HG03060 (cell line): ENCODE measurements at regions not wholly inside any gene's neighbourhood (a gene's known extent, or its start where the extent isn't known, plus 50 kb on each side); places are given as distances from the start of the nearest gene placed in this dataset.
"Not testable (repeated sequence)": the region's sequence is repeated elsewhere in the genome, so short reads cannot be mapped to it uniquely, and the experiment has no call there.

Experiments
- ATAC-seq: cut with Tn5 transposase; IDR thresholded peaks from one replicate; pipeline ENCODE4 v1.9.1; 2021; ENCODE audit warnings: low read depth, moderate number of reproducible peaks; ENCODE audit not compliant: unreplicated experiment

- no peak for ATAC-seq
These were observed 476.4 kb upstream of the LRFN5 start for GRCh38 chr14:41130274-41130673.

GRCh38 chr14:41120402-41120801, 486.3 kb upstream of the LRFN5 start:
- no peak for ATAC-seq

DNA sequence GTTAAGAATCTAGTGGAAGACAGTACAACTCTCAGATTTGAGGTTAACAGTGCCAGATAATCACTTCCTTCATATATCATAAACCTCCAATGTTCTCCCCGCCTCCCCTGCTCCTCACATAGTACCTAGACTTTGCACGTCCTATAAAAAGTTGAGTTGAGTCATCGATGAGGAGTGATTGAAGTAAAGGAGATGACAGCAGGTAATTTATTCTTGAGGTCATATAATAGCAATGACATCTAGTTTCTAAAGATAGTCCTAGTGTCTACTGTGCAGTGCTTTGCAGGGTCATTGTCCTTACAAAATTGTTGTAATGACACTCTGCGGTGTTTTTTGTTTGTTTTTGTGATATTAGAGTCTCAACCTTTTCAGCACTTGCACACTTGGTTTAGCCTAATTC, 510.5 kb upstream of the LRFN5 start:
- ATAC-seq: no peak

GRCh38 chr14:41087056-41087455, 519.6 kb upstream of the LRFN5 start:
- no peak for ATAC-seq

GRCh38 chr14:41073544-41073943, 533.1 kb upstream of the LRFN5 start:
- no peak for ATAC-seq

DNA sequence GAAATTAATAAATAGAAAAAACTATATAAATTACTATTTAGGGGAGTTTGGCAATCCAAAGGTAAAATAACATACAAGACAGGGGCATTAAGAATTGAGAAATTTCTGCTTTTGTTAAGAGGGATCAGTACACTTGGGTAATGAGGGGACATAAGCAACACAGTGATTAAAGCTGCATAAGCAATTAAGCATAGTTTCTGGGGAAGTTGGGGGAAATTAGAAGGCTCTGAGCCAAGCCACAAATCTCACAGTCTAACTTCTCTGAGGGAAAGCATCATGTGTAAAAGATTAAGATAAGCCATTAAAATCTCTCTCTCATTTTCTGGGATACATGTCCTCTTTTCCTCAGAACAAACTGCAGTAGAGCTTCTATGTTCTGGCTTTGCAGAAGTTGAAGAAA, 533.9 kb upstream of the LRFN5 start:
- no peak for ATAC-seq

- no peak for ATAC-seq
These were observed 535.3 kb upstream of the LRFN5 start for GRCh38 chr14:41071351-41071750.

GRCh38 chr14:41062826-41063225, 543.9 kb upstream of the LRFN5 start:
- no peak for ATAC-seq

GRCh38 chr14:41055589-41055988, 551.1 kb upstream of the LRFN5 start:
- no peak for ATAC-seq

DNA sequence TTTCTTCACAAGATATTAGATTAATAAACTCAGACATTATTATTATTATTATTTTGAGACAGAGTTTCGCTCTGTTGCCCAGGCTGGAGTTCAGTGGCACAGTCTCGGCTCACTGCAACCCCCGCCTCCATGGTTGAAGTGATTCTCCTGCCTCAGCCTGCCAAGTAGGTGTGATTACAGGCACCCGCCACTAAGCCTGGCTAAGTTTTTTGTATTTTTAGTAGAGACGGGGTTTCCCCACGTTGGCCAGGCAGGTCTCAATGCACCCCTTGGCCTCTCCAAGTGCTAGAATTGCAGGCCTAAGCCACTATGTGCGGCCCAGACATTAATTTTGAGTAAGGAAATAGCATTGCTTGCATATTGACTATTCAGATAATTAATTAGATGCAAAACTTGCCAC, 554.9 kb upstream of the LRFN5 start:
- ATAC-seq: no peak

DNA sequence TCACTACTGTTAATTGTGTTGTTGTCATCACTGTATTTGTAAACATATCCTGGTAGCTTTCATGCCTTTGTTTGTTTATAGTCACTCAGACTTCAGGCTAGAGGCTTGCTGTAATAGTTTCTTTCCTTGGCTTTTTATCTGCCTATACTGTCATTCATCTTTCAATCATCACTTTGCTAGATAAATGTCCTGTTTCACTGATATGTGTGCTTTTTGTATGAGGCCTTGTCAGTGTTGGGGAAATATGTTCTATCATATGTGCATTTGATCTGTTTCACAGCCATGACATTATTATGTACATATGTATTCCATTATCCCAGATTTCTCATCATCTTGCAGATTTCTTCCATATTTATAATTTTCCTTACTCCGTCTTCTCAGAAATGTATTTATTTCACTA, 558.9 kb upstream of the LRFN5 start:
- no peak for ATAC-seq

GRCh38 chr14:41037388-41037787, 569.3 kb upstream of the LRFN5 start:
- ATAC-seq: no peak

GRCh38 chr14:41034969-41035368, 571.7 kb upstream of the LRFN5 start:
- no peak for ATAC-seq

- no peak for ATAC-seq
These were observed 583.7 kb upstream of the LRFN5 start for GRCh38 chr14:41022932-41023331.

DNA sequence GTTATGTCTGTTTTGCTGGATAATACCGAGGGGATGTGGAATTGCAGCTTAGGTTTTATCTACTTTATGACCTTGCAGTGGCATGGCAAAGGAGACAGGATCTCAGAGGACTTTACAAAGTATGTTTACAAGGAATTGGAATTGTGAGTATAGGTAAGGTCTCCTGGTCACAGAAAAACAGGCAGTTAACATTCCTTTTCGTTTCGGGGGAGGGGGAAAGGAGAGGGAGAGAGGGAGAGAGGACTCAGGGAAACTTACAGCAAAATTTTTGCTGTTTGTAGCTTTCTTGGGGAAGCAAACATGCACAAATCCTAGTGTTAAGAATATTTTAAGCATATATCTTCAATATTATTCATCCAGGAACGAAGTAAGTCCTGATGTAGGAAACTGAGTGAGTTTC, 590.5 kb upstream of the LRFN5 start:
- no peak for ATAC-seq

GRCh38 chr14:41000350-41000749, 606.3 kb upstream of the LRFN5 start:
- no peak for ATAC-seq

GRCh38 chr14:40989260-40989659, 617.4 kb upstream of the LRFN5 start:
- no peak for ATAC-seq

DNA sequence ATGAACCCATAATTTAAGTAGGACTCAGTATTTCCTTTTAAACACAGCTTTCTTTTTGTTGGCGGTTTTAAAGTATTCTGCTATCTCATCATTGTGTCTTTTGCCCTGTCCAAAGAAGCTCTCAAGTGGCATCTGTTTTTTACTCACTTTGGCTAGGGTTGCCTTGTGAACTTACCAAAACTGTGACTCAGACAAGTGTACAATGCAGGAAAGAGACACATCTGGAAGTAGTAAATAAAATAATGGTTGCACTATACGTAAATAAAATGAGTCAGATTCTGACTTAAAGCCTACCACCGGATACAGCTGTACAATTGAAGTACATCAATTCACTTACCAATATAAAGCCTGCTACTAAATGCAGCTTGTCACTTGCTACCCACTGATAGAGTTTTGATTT, 619.2 kb upstream of the LRFN5 start:
- ATAC-seq: no peak

GRCh38 chr14:40986655-40987054, 620.0 kb upstream of the LRFN5 start:
- ATAC-seq: no peak

- ATAC-seq: no peak
These were observed 621.1 kb upstream of the LRFN5 start for GRCh38 chr14:40985584-40985983.

DNA sequence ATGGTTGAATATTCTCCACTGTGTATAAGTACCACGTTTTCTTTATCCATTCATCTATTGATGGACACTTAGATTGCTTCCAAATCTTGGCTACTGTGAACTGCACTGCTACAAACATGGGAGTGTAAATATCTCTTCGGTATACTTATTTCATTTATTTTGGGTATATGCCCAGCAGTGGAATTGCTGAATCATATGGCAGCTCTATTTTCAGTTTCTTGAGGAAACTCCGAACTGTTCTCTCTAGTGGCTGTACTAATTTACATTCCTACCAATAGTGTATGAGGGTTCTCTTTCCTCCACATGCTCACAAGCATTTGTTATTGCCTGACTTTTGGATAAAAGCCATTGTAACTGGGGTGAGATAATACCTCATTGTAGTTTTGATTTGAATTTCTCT, 623.1 kb upstream of the LRFN5 start:
- no peak for ATAC-seq

DNA sequence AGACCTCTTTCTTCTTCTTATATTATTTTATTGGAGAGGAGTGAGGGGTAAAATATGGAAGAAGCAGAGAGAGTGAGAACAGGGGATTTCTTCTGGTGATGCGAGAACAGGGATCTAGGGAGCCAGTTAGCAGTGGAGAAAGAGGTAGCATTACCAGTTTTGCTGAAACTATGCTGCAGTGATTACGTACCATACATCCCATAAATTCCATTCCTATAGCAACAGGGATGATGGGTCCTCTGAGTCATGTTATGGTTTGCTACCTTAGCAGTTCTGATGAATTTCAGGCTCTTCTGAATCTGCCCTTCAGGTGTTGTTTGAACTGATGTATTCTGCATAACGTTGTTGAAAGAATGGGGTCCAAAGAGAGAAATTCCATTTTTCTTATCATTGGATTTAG, 625.4 kb upstream of the LRFN5 start:
- ATAC-seq: no peak

DNA sequence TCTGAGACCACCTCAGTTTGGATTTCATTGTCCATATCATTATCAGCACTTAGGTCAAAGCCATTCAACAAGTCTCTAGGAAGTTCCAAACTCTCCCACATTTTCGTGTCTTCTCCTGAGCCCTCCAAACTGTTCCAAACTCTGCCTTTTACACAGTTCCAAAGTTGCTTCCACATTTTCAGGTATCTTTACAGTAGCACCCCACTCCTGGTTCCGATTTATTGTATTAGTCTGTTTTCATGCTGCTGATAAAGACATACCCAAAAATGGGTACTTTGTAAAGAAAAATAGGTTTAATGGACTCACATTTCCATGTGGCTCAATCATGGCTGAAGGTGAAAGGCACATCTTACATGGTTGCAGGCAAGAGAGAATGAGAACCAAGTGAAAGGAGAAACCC, 646.4 kb upstream of the LRFN5 start:
- ATAC-seq: not testable (repeated sequence)

- no peak for ATAC-seq
These were observed 651.6 kb upstream of the LRFN5 start for GRCh38 chr14:40955131-40955505.
